GM12865 (cell line): ENCODE measurements at regions not wholly inside any gene's neighbourhood (a gene's known extent, or its start where the extent isn't known, plus 50 kb on each side); places are given as distances from the start of the nearest gene placed in this dataset.

Experiments
- DNase-seq: peaks from one replicate; pipeline ENCODE4 v3.0.0; 2010; ENCODE audit warnings: low read depth
- H3K4me3 ChIP-seq: 2 replicates; pipeline ENCODE4 v1.5.1; 2011; ENCODE audit warnings: mild to moderate bottlenecking, low read depth, low read length, control low read depth
- CTCF ChIP-seq: IDR thresholded peaks from 2 replicates; pipeline ENCODE4 v1.5.1; 2011; ENCODE audit warnings: low read length, control low read depth, low read depth, inconsistent platforms; ENCODE audit not compliant: insufficient read depth; ENCODE audit errors: missing control alignments

- no peak for DNase-seq
- no peak overlapping the region for H3K4me3 ChIP-seq
- TF ChIP-seq CTCF: no peak
These were observed 132.9 kb downstream of the ZC3H11B start for GRCh38 chr1:219480011-219480410.

- no peak for DNase-seq
- no peak for TF ChIP-seq CTCF
These were observed 134.1 kb downstream of the ZC3H11B start for GRCh38 chr1:219478811-219479210.

GRCh38 chr1:219477861-219478260 is 135.0 kb downstream of the ZC3H11B start:
- no peak overlapping the region for H3K4me3 ChIP-seq
- TF ChIP-seq CTCF: no peak
- DNase-seq: no peak

More at GRCh38 chr1:219478811-219479210, 134.1 kb downstream of the ZC3H11B start:
- no peak overlapping the region for H3K4me3 ChIP-seq

GRCh38 chr1:219476716-219477115 is 136.2 kb downstream of the ZC3H11B start:
- DNase-seq: no peak
- no peak overlapping the region for H3K4me3 ChIP-seq
- no peak for TF ChIP-seq CTCF

- DNase-seq: peak; percentile 81
These were observed 136.8 kb downstream of the ZC3H11B start for GRCh38 chr1:219476116-219476515.

GRCh38 chr1:219472596-219472995 is 140.3 kb downstream of the ZC3H11B start:
- DNase-seq: peak; percentile 46
- H3K4me3 ChIP-seq: no peak overlapping the region
- TF ChIP-seq CTCF: no peak

More at GRCh38 chr1:219476116-219476515, 136.8 kb downstream of the ZC3H11B start:
- no peak overlapping the region for H3K4me3 ChIP-seq
- TF ChIP-seq CTCF: no peak

GRCh38 chr1:219467524-219467923 is 145.4 kb downstream of the ZC3H11B start:
- no peak for DNase-seq
- no peak for TF ChIP-seq CTCF
- H3K4me3 ChIP-seq: no peak overlapping the region
